ENCODE measurements at regions not wholly inside any gene's neighbourhood (a gene's known extent, or its start where the extent isn't known, plus 50 kb on each side); places are given as distances from the start of the nearest gene placed in this dataset.

- Histone ChIP-seq H3K4me3 (no peak overlapping the region), H3K27ac (no peak overlapping the region)
- DNase-seq (ENCODE audit: low spot score), result no peak
- no peak for TF ChIP-seq CTCF (IDR thresholded peaks at IDR 0.05)
Observed at GRCh38 chr21:24298040-24298439, 1309.2 kb downstream of the MRPL39 start.

- Histone ChIP-seq H3K4me3 (no peak overlapping the region), H3K27ac (no peak overlapping the region)
- no peak for DNase-seq (ENCODE audit: low spot score)
- TF ChIP-seq CTCF (IDR thresholded peaks at IDR 0.05), result no peak
Observed at GRCh38 chr21:24294171-24294570, 1313.1 kb downstream of the MRPL39 start.

- no peak overlapping the region for H3K27ac ChIP-seq
- TF ChIP-seq CTCF (IDR thresholded peaks at IDR 0.05), result no peak
- no peak for DNase-seq (ENCODE audit: low spot score)
- H3K4me3 ChIP-seq, result no peak overlapping the region
Observed at GRCh38 chr21:24290151-24290833, 1317.0 kb downstream of the MRPL39 start.

- TF ChIP-seq CTCF (IDR thresholded peaks at IDR 0.05), result no peak
- H3K27ac ChIP-seq, result no peak overlapping the region
- no peak overlapping the region for H3K4me3 ChIP-seq
- DNase-seq (ENCODE audit: low spot score), result no peak
Observed at GRCh38 chr21:24289539-24289938, 1317.7 kb downstream of the MRPL39 start.

GRCh38 chr21:24280596-24280995 lies 1326.7 kb downstream of the MRPL39 start:
- no peak for TF ChIP-seq CTCF (IDR thresholded peaks at IDR 0.05)
- no peak for DNase-seq (ENCODE audit: low spot score)

GRCh38 chr21:24278711-24279110 lies 1328.6 kb downstream of the MRPL39 start:
- no peak for DNase-seq (ENCODE audit: low spot score)
- H3K27ac ChIP-seq, result no peak overlapping the region
- TF ChIP-seq CTCF (IDR thresholded peaks at IDR 0.05), result no peak
- no peak overlapping the region for H3K4me3 ChIP-seq

More at GRCh38 chr21:24280596-24280995, 1326.7 kb downstream of the MRPL39 start:
- no peak overlapping the region for H3K27ac ChIP-seq
- H3K4me3 ChIP-seq, result no peak overlapping the region

GRCh38 chr21:24276204-24276603 lies 1331.1 kb downstream of the MRPL39 start:
- no peak for TF ChIP-seq CTCF (IDR thresholded peaks at IDR 0.05)
- no peak overlapping the region for H3K27ac ChIP-seq
- no peak for DNase-seq (ENCODE audit: low spot score)
- H3K4me3 ChIP-seq, result no peak overlapping the region
